DMS114 treated with DMSO at 0.1 percent for 48 hours (cell line): ENCODE measurements at regions not wholly inside any gene's neighbourhood (a gene's known extent, or its start where the extent isn't known, plus 50 kb on each side); places are given as distances from the start of the nearest gene placed in this dataset.

Experiments used
- DNase-seq: peaks from one replicate; lab custom pipeline; 2025; ENCODE audit not compliant: unreplicated experiment; lab: John Stamatoyannopoulos, UW

- DNase-seq: no peak
Measured at GRCh38 chr2:156837635-156838370, 401.6 kb downstream of the GPD2 start.

GRCh38 chr2:156841321-156841720 is 405.1 kb downstream of the GPD2 start:
- DNase-seq: no peak

GRCh38 chr2:156845806-156846558 is 409.8 kb downstream of the GPD2 start:
- no peak for DNase-seq

GRCh38 chr2:156852210-156852609 is 405.3 kb upstream of the GALNT5 start:
- no peak for DNase-seq

GRCh38 chr2:156852681-156853080 is 404.8 kb upstream of the GALNT5 start:
- no peak for DNase-seq

- DNase-seq: no peak
Measured at GRCh38 chr2:156864325-156864724, 393.2 kb upstream of the GALNT5 start.

- DNase-seq: no peak
Measured at GRCh38 chr2:156864753-156865152, 392.8 kb upstream of the GALNT5 start.

- no peak for DNase-seq
Measured at GRCh38 chr2:156867201-156867600, 390.3 kb upstream of the GALNT5 start.

DNA sequence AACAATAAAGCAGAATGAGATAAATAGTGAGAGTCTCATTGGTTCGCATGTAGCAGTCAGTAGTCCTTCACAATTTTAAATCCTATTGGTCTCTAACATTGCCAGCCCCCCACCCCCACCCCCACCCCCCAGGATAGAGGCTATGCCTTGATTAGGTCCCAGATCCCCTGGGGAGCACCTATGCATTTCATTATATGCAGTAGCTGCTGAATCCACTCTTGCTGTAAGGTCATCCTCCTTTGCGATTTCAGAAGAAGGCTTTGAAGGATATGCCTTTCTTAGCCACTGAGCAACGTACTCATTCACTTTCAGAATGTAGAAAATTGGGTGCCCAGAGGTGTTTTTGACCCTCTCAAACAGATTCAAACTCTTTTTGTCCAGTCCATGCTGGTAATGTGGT is 382.8 kb upstream of the GALNT5 start:
- no peak for DNase-seq

DNA sequence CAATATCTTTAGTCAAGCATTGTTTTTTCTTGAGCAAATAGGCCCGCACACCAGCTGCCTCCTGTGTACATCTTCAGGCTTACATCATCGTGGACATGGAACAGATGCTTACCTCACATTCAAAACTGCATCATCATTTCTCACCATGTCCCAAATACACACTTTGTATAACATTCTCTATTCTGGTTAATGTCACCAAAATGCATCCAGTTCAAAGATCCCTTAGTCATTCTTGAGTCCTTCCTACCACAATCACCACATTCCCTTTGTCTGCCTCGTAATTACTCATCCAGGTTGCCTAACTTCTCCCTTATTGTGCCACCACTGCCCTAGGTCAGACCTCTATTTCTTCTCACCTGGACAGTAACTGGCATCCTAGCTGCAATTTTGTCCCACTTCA is 373.7 kb upstream of the GALNT5 start:
- no peak for DNase-seq

DNA sequence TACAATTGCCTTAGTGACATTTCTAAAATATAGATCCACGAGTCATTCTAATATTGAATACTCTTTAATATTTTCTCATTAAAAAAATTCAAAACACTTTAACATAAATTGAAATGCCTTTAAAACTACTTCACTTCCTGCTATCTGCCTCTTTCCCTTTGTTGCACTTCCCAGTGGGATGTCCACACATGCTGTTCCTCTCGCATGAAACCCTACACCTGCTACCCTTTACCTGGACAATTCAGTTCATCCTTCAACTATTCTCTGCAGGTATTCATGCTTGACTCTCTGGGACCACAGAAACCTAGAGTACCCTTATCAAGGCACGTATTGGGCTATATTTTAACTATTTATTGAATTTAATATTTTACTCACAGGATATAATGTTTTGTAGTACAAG is 373.3 kb upstream of the GALNT5 start:
- no peak for DNase-seq

- DNase-seq: no peak
Measured at GRCh38 chr2:156890529-156891148, 366.9 kb upstream of the GALNT5 start.

- no peak for DNase-seq
Measured at GRCh38 chr2:156891609-156892008, 365.9 kb upstream of the GALNT5 start.

- peak; percentile 5 for DNase-seq
Measured at GRCh38 chr2:156892467-156893281, 364.8 kb upstream of the GALNT5 start.

DNA sequence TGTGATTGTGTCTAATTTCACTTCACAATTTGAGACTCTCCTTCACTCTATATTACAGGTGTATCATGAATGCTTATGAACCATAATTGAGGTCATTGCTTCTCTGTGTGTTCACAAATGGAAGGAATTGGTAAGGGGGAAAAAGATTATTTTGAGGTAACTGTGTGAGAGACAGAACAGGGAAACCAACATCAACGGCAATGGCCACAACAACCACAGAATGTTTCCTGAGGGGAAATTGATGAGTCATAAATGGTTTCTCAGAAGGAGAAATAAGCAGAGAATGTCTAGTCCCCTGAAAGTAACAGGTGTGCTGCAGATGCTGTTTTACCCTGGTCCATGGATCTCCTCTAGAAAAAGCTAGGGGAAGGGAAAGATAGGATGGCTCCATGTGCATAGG is 361.2 kb upstream of the GALNT5 start:
- no peak for DNase-seq

DNA sequence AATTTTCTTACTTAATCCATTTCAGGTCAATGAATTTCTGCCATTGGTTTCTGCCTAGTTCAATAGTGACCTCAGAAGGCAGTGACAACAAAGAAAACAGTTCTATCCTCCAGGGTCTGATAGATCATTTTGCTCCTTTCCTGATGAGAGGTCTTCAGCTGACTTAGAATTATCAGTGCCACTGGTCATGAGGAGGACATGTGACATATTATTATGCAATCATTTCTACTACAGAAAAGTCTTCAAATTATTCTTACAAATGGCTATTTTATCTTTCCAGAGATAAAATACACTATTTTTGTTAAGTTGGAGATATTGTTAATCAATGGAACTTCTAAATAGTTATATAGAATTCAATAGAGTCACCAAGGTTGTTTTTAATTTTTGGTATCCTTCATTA is 360.0 kb upstream of the GALNT5 start:
- no peak for DNase-seq

- DNase-seq: no peak
Measured at GRCh38 chr2:156901373-156902031, 356.0 kb upstream of the GALNT5 start.

- no peak for DNase-seq
Measured at GRCh38 chr2:156903335-156903734, 354.2 kb upstream of the GALNT5 start.

GRCh38 chr2:156907806-156908205 is 349.7 kb upstream of the GALNT5 start:
- no peak for DNase-seq

DNA sequence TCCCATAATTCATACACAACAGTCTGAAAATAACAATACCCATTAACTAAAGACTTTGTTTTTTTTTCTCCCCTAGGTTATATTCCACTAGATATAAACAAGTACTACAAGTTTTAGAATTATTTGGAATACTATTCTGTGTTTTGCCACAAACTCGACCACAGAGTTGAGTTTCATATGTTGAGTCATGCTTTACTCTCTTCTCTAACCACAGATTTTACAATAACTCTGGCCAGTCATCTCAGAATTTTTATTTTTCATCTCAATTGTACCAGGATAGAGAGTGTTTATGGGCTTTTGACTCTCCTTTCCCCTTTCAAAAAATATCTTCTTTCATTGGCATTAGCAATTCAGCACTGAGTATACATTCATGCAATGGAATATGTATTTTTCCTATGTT is 348.7 kb upstream of the GALNT5 start:
- DNase-seq: no peak

- no peak for DNase-seq
Measured at GRCh38 chr2:156909983-156910382, 347.5 kb upstream of the GALNT5 start.
